Anterior cingulate cortex (tissue), 58 donors: ENCODE measurements at regions not wholly inside any gene's neighbourhood (a gene's known extent, or its start where the extent isn't known, plus 50 kb on each side); places are given as distances from the start of the nearest gene placed in this dataset.

Source experiments
- DNase-seq, 58 donors: peaks; one replicate each; lab custom pipeline; 2025; lab: John Stamatoyannopoulos, UW

DNA sequence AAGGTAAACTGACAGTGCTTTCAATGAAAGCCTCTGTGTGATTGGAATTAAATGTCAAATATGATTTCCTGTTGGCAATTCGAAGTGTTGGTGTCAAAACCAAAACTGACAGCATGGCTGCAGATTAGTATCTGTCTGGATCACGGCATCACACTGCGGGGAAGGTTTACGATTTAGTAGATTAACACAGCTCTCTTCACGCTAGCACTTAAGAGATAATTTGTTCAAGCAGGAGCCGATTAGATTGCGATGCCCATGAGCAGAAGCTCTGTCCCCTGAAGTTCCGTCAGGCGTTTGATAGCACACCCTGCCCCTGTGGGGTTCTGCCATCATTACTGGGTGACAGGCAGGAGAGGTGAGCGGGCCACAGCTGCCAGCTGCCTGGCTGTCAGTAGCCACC lies 279.5 kb upstream of the AUTS2 start:
- DNase-seq = no peak

DNA sequence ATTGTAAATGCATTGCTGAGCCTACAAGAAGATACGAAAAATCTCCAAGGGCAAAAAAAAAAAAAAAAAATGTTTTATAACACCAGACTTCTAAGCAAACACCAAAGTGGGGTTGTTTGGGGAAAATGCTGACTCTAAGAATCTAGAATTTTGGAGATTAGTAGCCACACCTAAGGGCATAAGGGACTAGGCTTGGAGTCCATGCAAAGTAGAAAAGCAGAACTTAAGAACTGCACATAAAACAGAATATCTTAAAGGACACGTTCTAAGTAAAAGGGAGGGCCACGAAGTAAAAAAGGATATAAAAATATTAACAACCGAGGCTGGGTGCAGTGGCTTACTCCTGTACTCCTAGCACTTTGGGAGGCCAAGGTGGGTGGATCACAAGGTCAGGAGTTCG lies 269.8 kb upstream of the AUTS2 start:
- no peak for DNase-seq

DNA sequence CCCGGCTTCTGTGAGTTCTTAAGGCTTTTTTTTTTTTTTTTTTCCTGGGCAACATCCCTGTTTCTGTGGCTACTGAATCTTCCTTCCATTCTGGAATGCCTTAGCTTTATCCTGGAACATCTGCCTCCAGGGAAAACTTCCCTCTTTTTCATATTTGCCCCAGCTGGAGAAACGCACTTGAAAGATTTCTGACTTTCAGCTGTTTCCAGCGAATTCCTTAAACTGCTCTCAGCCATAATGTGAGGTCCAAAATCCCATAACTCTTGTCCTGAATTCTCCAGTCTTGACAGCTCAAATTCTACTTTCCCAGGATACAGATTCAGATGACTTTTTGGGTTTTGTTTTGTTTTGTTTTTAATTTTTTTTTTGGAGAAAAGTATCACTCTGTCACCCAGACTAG lies 263.6 kb upstream of the AUTS2 start:
- DNase-seq = no peak

DNA sequence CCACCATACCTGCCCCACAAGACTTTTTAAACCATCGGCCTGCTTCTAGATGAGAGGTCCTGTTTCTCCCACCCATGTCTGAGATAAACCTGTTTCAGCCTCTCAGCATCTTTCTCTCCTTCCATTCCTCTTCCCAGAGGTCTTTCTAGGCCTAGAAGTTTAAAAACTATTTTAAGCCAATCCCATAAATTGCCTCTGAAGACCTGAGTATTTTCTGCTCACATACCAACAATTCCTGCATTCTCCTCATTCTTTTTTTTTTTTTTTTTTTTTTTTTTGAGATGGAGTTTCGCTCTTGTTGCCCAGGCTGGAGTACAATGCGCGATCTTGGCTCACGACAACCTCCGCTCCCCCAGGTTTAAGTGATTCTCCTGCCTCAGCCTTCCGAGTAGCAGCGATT lies 262.9 kb upstream of the AUTS2 start:
- DNase-seq = no peak

DNA sequence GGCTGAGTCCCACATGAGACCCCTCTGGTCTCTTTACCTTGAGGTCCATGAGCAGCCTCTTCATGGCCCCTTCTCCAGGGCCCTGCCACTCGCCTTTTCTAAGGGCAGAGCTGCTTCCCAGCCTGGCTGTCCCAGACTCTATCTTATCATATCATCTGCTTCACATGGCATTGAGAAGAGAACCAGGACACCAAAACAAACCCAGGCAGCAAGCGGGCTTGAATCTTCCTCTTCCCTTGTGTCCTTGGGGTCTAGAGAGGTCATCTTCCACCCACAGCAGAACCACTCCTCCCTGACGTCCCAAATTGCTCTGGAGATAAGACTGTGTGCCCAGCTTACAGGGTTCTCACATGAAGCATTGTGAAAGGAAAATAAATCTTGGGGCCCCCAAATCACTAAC lies 261.3 kb upstream of the AUTS2 start:
- no peak for DNase-seq

DNA sequence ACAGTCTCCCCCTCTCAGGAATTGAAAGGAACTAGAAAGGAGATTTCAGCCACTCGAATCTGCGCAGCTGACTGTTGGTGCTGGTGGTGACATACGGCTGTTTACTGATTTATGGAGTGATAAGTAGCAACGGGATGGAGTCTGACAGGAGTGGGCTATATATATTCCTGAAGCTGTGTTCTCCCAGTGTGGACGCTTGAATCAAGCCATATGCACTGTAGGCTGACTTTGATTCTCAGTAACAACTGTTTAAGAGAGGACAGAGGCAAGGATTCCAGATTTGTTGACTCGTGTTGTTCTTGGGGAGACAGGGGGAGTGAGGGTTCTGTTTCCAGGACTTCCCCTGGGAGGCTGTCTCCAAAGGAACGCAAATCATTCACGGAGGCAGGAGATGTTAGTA lies 260.1 kb upstream of the AUTS2 start:
- peak in 3 of 58 donors; percentile 1 to 13 (median 7) for DNase-seq

DNA sequence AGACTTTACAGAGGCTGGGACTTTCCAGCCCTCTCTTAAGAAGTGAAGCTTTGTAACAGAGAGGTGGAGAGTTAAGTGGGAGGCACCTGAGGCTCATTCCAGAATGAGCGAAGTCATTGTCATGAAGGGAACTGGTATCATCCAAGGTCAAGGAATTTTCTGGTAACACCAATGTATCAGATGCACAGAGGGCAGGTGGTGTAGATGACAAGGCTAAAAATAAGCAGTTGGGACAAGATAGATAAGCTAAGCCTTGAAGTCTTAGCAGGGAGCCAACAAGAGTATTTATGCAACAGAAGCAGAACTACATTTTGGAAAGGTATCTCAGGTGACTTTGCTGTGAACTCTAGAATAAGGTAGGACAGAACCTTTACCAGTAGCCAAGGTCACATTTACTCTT lies 257.0 kb upstream of the AUTS2 start:
- DNase-seq = no peak

DNA sequence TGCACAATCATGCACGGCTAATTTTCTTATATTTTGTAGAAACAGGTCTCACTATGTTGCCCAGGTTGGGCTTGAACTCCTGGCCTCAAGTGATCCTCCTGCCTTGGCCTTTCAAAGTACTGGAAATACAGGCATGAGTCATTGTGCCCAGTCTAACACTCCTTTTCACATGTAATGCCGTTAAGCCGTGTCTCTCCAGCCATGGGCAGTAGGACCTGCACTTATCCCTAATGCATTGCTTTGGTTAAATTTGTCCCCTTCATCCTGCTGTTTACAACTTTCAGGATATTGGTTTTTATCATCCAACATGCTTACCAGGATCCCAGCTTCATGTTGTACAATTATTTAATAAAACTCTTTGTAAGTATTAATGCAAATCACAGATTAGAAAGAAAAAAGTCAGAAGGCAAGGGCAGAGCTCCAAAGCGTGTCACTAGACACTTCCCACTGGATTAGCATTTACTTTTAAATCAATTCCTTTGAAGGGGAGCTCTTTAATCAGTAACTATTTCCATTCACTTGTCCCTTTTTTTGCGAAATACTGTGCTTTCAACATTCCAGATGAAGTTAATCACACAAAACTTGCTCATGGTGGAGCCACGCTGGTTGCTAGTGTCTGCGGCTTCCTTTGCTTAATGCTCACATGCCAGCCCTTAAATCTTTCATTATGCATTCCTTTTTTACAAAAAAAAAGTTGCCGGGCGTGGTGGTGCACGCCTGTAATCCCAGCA lies 256.0 kb upstream of the AUTS2 start:
- DNase-seq = no peak

GRCh38 chr7:69349291-69349690 lies 249.0 kb upstream of the AUTS2 start:
- no peak for DNase-seq

- DNase-seq = no peak
These were observed 240.0 kb upstream of the AUTS2 start for GRCh38 chr7:69358163-69358821.

- no peak for DNase-seq
These were observed 239.1 kb upstream of the AUTS2 start for GRCh38 chr7:69359003-69359700.

DNA sequence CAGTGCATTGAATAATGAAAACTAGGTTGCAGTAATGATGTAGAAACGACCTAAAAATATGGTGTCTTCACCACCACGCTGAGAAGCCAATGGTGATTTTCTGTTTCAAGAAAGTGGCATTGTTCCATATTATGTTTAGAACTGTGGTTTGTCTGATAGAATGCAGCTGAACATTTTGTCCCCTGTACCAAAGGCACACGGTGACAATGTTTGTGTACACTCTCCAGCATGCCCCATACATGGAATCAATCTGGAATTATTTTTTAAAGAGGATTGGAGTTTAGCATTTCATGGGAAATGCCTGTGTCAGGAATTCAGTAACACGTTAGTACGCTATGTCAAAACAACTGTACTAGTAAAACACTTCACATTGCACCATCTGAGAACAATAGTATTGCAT lies 237.4 kb upstream of the AUTS2 start:
- no peak for DNase-seq

- DNase-seq = no peak
These were observed 235.1 kb upstream of the AUTS2 start for GRCh38 chr7:69363136-69363535.

DNA sequence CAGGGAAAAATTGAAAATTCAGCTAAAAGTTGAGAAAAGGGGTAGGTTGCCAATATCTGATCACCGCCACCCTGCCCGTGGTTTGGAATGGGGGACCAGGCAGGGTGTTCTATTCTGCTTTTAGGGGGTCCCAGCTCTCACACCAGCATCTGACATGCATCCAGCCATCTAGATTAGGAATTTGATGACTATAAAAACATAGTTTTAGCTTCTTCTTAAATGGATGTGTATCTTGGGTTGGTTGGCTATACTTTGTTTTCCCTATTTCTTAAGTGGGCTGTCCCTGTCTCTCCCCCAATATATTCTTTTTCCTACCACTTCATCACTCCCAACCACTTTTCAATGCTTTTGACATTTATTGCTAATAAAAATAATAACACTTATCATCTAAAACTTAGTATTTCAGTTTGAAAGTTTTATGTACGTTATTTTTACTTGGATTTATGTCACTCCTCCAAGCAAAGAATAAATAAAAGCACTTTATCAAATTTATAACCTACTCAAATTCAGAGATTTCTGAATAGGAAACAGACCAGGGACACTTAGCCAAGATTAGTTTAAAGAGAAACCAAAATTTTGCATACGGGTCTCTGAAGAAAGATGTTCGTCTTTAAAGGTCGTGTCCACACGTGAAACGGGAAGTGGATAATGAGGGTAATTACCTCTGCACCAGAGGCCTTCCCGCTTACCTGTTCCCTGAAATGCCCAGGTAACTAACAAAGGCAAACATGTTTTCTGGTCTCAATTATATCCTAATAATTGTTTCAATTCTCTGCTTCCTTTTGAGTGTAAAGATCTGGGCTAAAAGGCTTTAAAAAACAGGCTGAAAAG lies 233.2 kb upstream of the AUTS2 start:
- no peak for DNase-seq

DNA sequence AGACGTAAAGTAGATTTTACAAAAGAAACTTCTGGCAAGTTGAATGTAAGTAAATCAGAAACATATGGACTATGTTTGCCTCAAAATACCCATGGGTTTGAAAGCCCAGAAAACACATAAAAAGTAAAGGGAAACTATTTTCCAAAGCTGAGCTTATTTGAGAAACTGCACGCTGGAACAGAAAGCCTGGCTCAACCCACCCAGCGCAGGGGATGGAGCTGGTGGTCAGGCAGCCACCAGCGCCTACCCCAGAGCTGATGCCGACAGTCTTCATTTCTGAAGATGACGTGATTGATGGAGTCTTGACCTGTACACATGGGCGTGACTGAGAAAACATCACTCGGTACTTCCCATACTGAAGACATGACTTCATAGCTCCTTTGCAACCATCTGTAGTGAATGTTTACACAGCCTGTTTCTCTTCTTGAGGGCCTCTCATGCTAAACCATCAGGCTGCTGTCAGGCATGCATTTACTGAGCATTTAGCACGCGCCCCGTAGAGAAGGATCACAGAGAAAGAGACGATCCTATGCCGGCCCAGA lies 232.6 kb upstream of the AUTS2 start:
- no peak for DNase-seq

DNA sequence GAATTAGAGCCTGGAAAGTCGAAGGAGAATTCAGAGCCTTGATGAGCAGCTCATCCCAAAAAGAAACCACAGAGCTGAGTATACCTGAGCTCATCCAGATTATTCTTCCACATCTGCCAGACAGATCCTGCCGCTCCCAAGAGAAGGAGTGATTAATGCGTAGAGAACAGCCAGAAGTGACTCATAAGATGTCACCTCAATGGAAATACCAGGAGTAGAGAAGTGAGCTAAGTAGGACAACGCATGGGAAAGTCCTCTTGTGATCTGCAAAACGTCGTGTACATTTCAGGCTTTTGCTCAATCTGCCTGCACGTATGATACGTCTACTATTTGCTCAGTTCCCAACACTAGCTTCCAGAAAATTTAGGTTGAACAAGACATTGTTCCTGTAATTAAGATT lies 230.5 kb upstream of the AUTS2 start:
- DNase-seq = no peak

- DNase-seq = peak in 14 of 58 donors; percentile 1 to 31 (median 6)
These were observed 224.9 kb upstream of the AUTS2 start for GRCh38 chr7:69373171-69374043.

GRCh38 chr7:69374044-69374425 lies 224.2 kb upstream of the AUTS2 start:
- DNase-seq = peak in 3 of 58 donors; percentile 2 to 29 (median 20)

GRCh38 chr7:69377191-69377590 lies 221.1 kb upstream of the AUTS2 start:
- no peak for DNase-seq
